Skeletal muscle satellite cell (primary cell): ENCODE measurements at regions not wholly inside any gene's neighbourhood (a gene's known extent, or its start where the extent isn't known, plus 50 kb on each side); places are given as distances from the start of the nearest gene placed in this dataset.
"Not testable (repeated sequence)": the region's sequence is repeated elsewhere in the genome, so short reads cannot be mapped to it uniquely, and the experiment has no call there.

Experiments
- H3K27me3 ChIP-seq: 2 replicates; pipeline ENCODE4 v1.7.0; 2013; ENCODE audit warnings: low read length; ENCODE audit not compliant: control insufficient read depth, insufficient read depth
- H3K36me3 ChIP-seq: 2 replicates; pipeline ENCODE4 v1.7.0; 2013; ENCODE audit warnings: mild to moderate bottlenecking, control low read depth, low read length; ENCODE audit not compliant: insufficient read depth
- H3K4me1 ChIP-seq: 2 replicates; pipeline ENCODE4 v1.7.0; 2013; ENCODE audit warnings: low read length; ENCODE audit not compliant: control insufficient read depth, insufficient read depth
- H3K4me2 ChIP-seq: 2 replicates; pipeline ENCODE4 v1.7.0; 2013; ENCODE audit warnings: mild to moderate bottlenecking, low read length
- H3K4me3 ChIP-seq: 2 replicates; pipeline ENCODE4 v1.7.0; 2013; ENCODE audit warnings: low read length
- H3K9ac ChIP-seq: 2 replicates; pipeline ENCODE4 v1.7.0; 2013; ENCODE audit warnings: mild to moderate bottlenecking, low read depth, low read length, moderate library complexity
- H3K9me3 ChIP-seq: replicated peaks from 2 replicates; pipeline ENCODE4 v1.7.0; 2013; ENCODE audit warnings: mild to moderate bottlenecking, control low read depth, low read length

DNA sequence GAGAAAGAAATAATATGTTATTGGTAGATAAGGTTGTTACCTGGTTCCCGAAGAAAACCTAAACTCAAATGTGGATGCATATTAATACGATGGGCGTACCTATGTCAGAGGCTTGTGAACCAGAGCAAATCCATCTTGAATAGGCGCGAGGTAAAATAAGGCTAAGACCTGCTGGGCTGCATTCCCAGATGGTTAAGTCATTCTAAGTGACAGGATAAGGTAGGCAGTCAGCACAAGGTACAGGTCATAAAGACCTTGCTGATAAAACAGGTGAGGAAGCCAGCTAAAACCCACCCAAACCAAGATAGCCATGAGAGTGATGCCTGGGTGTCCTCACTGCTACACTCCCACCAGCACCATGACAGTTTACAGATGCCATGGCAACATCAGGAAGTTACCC lies 1400.1 kb downstream of the CDH8 start:
- peaks cover 11% of the 10 kb centered on the region for H3K9me3 ChIP-seq
- no peaks in the 10 kb centered on the region for H3K36me3 ChIP-seq
- H3K4me2 ChIP-seq: no peak overlapping the region
- H3K27me3 ChIP-seq: no peaks in the 10 kb centered on the region
- no peak overlapping the region for H3K9ac ChIP-seq
- no peak overlapping the region for H3K4me3 ChIP-seq
- H3K4me1 ChIP-seq: no peaks in the 10 kb centered on the region

DNA sequence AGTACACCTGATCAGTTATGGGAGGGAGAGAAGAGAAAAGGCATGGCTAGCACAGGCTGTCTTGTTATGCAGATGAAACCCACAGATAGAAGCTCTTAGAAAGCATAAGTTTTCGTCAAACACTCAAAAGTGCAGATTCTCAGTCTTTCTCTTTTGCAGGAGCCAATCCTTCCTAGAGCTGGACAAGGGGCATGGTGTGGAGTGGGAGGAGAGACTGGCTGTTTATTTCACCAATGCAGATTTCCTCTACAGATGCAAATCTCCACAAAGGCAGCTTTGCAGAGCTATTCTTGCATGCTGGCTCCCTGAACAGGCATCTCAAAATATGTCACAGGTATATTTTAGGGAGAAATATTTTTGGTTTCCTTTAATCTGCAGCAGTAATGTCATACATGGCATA lies 1400.7 kb downstream of the CDH8 start:
- H3K27me3 ChIP-seq: no peaks in the 10 kb centered on the region
- H3K9ac ChIP-seq: no peak overlapping the region
- no peak overlapping the region for H3K4me2 ChIP-seq

DNA sequence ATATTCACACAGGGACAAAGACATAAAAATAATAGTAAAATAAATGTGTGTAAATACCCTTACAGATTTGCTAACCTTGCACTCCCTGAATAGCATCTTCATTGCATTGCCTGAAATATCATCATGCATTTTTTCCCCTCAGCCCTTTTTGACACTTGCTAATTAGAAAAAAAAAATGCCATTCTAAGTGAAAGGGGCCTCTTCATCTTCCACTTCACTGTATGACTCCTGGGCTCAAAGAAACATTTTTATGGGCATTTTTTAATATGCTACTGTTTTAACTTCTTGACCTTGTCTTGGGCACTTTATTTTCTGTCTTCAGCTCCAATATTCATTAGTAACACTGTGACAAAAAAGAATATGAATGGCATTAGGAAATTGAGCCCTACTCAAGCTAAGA lies 1424.4 kb downstream of the CDH8 start:
- no peaks in the 10 kb centered on the region for H3K27me3 ChIP-seq
- H3K36me3 ChIP-seq: no peaks in the 10 kb centered on the region
- no peaks in the 10 kb centered on the region for H3K4me1 ChIP-seq
- no peak overlapping the region for H3K4me3 ChIP-seq
- no peak overlapping the region for H3K4me2 ChIP-seq
- peaks cover 4% of the 10 kb centered on the region for H3K9me3 ChIP-seq
- no peak overlapping the region for H3K9ac ChIP-seq

More for the DNA sequence above, 1400.7 kb downstream of the CDH8 start:
- no peaks in the 10 kb centered on the region for H3K4me1 ChIP-seq
- H3K36me3 ChIP-seq: no peaks in the 10 kb centered on the region
- H3K9me3 ChIP-seq: peaks cover 10% of the 10 kb centered on the region
- no peak overlapping the region for H3K4me3 ChIP-seq

DNA sequence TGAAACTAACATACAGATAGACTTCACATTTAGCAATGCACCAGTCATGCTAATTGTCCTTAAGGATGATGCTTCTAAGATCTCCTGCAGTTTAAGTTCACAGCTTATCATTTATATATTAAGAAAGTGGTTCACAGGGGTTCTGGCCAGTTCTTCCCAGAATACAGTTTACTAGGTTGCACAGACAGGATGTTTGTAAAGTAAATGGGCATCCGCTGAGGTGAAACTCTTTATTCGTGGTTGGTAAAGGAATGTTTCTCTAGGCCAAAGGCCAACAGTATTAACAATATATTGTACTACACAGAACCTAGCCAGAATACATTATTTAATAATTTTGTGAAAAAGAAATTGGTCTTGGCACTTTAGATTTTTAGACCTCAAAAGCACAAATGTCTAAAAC lies 1427.3 kb downstream of the CDH8 start:
- H3K9ac ChIP-seq: no peak overlapping the region
- no peak overlapping the region for H3K4me3 ChIP-seq
- H3K27me3 ChIP-seq: no peaks in the 10 kb centered on the region
- no peaks in the 10 kb centered on the region for H3K36me3 ChIP-seq
- no peaks in the 10 kb centered on the region for H3K4me1 ChIP-seq
- H3K9me3 ChIP-seq: peaks cover 4% of the 10 kb centered on the region
- H3K4me2 ChIP-seq: no peak overlapping the region

DNA sequence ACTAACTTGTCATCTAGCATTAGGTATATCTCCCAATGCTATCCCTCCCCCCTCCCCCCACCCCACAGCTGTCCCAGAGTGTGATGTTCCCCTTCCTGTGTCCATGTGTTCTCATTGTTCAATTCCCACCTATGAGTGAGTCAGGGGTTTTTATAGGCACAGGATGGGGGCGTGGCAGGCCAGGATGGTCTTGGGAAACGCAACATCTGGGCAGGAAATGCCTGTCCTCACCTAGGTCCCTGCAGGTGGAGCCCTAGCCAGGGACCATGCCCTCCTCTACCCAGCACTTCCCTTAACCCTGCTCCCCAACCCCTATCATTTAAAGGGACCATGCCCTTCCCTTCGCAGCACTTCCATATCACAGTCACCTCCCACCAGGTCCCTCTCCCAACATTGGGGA lies 1430.6 kb downstream of the CDH8 start:
- H3K36me3 ChIP-seq, H3K27me3 ChIP-seq: not testable (repeated sequence)

DNA sequence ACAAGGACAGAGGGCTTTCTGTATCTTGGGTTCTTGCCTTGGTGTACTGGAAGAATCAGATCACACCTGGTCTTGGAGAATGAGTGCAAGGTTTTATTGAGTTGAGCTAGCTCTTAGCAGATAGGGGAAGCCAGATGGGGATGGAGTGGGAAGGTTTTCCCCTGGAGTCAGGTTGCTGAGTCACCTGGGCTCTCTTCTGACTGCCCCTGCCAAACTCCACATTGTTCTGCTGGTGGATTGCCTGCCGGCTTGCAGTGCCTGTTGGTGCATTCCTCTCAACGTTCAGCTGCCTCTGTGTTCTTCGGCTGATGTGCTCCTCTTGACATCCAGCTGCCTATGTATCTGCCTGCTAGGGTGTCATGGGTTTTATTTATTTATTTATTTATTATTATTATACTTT lies 1431.1 kb downstream of the CDH8 start:
- no peak overlapping the region for H3K9ac ChIP-seq
- no peak overlapping the region for H3K4me3 ChIP-seq
- no peaks in the 10 kb centered on the region for H3K27me3 ChIP-seq

More for the DNA sequence above, 1430.6 kb downstream of the CDH8 start:
- not testable (repeated sequence) for H3K4me2 ChIP-seq, H3K4me1 ChIP-seq, H3K4me3 ChIP-seq, H3K9me3 ChIP-seq, H3K9ac ChIP-seq

DNA sequence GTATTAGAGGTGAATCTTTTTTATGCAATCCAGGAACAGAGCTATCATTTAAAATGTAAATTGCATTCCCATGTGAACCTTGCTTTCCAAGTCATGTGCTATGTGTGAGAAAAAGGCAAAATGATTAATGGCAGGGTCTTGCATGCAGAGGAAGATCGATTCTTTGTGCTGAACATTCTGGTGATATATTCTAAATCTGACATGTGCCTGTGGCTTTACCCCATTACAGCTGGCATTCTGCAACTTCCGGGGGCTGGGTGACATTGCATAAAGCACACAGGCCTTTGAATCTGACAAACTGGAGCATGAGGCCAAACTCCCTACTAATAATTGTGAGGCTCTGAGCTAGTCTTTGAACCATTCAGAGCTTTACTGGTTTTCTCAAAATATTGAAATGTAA lies 1449.7 kb downstream of the CDH8 start:
- no peak overlapping the region for H3K4me3 ChIP-seq
- H3K9me3 ChIP-seq: no peaks in the 10 kb centered on the region
- no peak overlapping the region for H3K9ac ChIP-seq
- H3K4me2 ChIP-seq: no peak overlapping the region
- no peaks in the 10 kb centered on the region for H3K4me1 ChIP-seq
- no peaks in the 10 kb centered on the region for H3K27me3 ChIP-seq
- no peaks in the 10 kb centered on the region for H3K36me3 ChIP-seq

More for the DNA sequence above, 1431.1 kb downstream of the CDH8 start:
- H3K36me3 ChIP-seq: no peaks in the 10 kb centered on the region
- H3K9me3 ChIP-seq: peaks cover 4% of the 10 kb centered on the region
- H3K4me2 ChIP-seq: no peak overlapping the region
- H3K4me1 ChIP-seq: no peaks in the 10 kb centered on the region

DNA sequence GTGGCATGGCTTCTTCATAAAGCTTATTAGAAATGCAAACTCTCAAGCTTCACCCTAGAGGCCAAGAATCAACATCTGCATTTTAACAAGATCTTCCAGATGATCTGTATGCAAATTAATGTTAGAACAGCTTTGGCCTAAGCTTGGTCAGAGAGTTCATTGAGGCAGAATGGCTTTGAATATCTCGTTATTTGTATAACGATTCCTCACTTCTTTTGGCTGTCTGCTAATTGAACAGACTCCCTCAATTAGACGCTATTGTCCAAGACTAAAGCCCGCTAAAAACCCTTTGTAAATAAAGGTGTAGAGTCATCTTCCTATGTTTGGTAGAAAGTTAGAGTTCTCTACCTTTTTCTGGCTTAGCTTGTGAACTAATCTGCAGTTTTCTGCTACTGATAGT lies 1453.7 kb downstream of the CDH8 start:
- Histone ChIP-seq H3K4me1 (no peaks in the 10 kb centered on the region), H3K36me3 (no peaks in the 10 kb centered on the region), H3K27me3 (no peaks in the 10 kb centered on the region)

DNA sequence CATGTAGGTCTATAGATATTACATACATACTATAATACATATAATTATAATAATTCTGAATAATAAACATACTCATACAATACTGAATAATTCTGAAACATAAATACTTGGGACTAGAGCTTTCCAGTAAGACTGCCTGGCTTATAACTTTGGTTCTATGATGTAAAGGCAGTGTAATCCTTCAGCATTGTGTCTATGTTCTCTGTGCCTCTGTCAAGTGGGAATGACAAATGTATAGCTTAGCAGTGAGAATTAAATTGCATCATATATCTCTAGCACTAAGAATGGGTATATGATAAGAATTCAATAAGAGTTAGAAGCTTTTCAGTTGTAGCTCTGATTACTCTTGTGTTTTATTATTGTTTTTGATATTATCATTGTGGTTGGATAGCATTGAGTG lies 1469.3 kb downstream of the CDH8 start:
- no peaks in the 10 kb centered on the region for H3K4me1 ChIP-seq
- H3K9me3 ChIP-seq: peaks cover 3% of the 10 kb centered on the region
- H3K36me3 ChIP-seq: no peaks in the 10 kb centered on the region
- H3K9ac ChIP-seq: no peak overlapping the region
- no peak overlapping the region for H3K4me3 ChIP-seq
- no peaks in the 10 kb centered on the region for H3K27me3 ChIP-seq
- H3K4me2 ChIP-seq: no peak overlapping the region

More for the DNA sequence above, 1453.7 kb downstream of the CDH8 start:
- Histone ChIP-seq H3K9me3 (no peaks in the 10 kb centered on the region), H3K4me3 (no peak overlapping the region), H3K9ac (no peak overlapping the region), H3K4me2 (no peak overlapping the region)

DNA sequence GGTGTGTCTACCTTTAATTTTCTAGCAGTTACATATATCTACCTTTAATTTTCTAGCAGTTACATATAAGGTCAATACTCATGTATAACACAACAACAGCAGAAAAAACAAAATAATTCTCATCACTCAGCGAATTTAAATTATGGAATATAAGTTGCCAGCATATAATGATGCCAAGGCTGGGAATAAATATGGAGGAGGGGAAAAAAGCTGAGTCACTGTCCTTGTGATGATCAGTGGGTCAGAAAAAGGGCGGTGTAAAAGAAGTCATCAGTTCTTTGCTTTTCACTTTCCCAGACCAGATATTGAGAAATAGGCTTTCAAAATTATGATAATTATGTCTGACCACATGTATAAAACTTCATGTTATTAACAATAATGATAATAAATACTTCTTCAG lies 1471.7 kb downstream of the CDH8 start:
- H3K4me3 ChIP-seq: no peak overlapping the region
- H3K36me3 ChIP-seq: no peaks in the 10 kb centered on the region
- H3K4me1 ChIP-seq: no peaks in the 10 kb centered on the region
- no peaks in the 10 kb centered on the region for H3K27me3 ChIP-seq
- no peak overlapping the region for H3K9ac ChIP-seq
- H3K4me2 ChIP-seq: no peak overlapping the region
- H3K9me3 ChIP-seq: peaks cover 3% of the 10 kb centered on the region

DNA sequence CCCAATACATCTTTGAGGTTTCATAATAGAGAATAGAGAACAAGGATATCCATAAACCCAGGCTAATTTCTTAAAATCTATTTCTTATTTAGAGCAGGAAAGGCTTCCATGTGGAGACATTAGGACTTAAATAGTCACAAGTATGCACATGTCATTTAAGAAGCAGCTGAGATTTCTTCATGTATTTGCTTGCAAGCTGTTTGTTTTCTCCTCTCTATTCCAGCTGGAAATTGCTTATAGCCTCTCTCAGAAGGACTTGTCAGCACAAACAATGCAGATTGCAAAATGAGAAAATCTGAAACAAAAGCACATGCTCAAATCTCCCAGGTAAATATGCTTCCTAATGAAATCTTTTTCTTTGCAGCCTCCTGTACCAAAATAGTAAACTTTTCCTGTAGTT lies 1473.1 kb downstream of the CDH8 start:
- Histone ChIP-seq H3K4me1 (no peaks in the 10 kb centered on the region), H3K9me3 (no peaks in the 10 kb centered on the region), H3K4me2 (no peak overlapping the region), H3K36me3 (no peaks in the 10 kb centered on the region), H3K27me3 (no peaks in the 10 kb centered on the region), H3K9ac (no peak overlapping the region), H3K4me3 (no peak overlapping the region)

DNA sequence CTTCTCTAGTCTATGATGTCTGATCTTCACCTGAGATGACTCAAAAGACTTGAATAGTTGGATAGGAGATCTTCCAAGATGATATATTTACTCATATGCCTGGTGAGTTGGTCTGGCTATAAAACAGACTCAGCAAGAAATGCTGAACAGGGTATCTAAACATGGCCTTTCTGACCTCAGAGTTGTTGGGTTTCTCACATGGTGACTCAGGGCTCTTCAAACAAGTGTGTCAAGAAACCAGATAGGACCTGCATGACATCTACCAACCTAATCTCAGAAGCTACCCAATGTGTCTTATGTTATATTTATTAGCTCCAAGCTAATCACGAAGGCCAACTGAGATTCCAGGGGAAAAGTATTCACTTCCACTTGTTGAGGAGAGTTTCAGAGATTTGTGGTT lies 1477.3 kb downstream of the CDH8 start:
- no peaks in the 10 kb centered on the region for H3K27me3 ChIP-seq
- no peak overlapping the region for H3K9ac ChIP-seq
- H3K4me1 ChIP-seq: no peaks in the 10 kb centered on the region
- no peaks in the 10 kb centered on the region for H3K9me3 ChIP-seq
- H3K36me3 ChIP-seq: no peaks in the 10 kb centered on the region
- no peak overlapping the region for H3K4me2 ChIP-seq
- H3K4me3 ChIP-seq: no peak overlapping the region
